ENCODE measurements at regions not wholly inside any gene's neighbourhood (a gene's known extent, or its start where the extent isn't known, plus 50 kb on each side); places are given as distances from the start of the nearest gene placed in this dataset.

GRCh38 chr3:182650568-182651128, 142.7 kb upstream of the ATP11B start:
- TF ChIP-seq POLR2A (IDR thresholded peaks at IDR 0.05) (no peak), CTCF (IDR thresholded peaks at IDR 0.05) (no peak)

Measured in prostate gland (tissue), 2 donors.